GM21381 (cell line): ENCODE measurements at regions not wholly inside any gene's neighbourhood (a gene's known extent, or its start where the extent isn't known, plus 50 kb on each side); places are given as distances from the start of the nearest gene placed in this dataset.

Experiments
- ATAC-seq: cut with Tn5 transposase; IDR thresholded peaks from one replicate; pipeline ENCODE4 v1.9.1; 2021; ENCODE audit warnings: mild to moderate bottlenecking, moderate library complexity; ENCODE audit not compliant: unreplicated experiment

DNA sequence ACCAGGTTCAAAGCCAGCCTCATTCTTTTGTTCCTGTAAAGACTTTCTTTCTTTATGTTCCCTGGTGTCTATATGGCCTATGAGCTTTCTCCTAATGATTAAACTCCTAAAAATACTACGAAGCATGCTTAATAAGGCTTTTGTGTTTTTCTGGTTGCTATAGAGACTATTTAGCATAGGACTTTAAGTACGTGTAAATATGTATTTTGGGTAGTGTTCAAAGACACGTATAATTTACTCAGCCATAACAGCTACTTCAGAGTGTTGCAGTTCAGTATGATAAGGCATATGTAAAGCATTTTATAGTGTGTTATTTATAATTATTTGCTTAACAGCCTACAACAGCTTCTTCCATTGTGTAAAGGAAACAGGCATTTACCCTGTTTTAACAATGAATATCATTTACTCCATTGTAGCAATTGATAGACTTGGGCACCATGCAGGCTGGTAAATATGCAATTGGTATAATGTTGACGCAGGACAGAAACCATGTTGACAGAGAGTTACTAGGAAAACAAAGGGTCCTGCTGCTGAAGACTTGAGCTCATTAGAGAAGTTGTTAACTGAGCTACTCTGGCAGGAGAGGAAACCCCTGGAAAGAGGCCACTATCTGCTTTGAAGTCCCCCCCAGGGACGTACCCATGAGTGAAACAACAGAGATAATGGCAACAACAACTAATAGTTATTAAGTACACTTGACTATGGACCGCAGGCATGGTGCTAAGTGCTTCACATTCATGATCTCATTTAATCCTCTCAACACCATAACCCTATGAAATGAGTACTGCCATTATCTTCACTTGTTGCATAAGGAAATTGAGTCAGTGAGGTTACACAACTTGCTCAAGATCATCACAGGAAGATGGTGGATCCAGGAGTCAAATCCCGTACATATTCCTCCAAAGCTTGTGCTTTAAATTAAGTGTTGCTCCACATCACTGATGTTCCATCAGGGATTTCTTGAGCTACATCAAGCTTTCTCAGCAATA is 342.2 kb upstream of the DYNLRB2 start:
- no peak for ATAC-seq

DNA sequence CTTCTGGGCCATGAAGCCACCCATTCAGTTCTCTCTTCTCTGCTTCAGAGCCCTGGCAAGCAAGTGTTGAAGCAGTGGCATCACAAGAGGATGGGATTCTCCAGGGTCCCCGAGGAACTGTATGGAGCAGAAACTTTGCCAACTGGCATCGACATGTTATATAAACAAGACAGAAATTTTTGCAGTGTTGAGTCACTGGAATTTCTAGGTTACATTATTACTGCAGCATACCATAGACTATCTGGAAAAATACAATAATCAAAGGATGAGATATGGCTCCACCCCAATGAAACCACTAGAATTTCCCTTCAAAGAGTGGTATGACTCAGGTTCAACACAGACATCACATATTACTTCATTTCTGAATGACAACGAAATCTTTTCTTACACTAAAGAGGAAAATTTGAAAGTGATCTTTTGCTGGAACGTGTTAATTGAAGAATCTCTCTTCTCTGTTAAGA is 343.0 kb upstream of the DYNLRB2 start:
- no peak for ATAC-seq

DNA sequence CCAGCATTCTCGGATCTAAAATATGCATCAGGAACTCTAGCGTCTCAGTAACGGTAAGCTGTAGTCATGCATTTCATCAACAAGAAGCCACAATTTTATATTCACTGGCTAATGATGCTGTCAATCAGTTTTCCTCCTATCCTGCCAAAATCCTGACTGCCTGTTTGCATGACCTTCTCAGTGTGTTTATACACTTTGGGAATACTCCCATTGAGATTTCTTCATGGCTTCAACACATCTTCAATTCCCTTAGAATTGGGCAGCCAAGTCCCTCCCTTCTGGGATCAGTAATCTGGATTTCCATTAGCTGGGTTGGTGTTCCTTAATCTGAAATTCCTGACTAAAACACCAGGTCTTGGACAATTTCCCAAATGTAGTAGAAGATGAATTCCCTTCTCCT is 348.9 kb upstream of the DYNLRB2 start:
- ATAC-seq = no peak

DNA sequence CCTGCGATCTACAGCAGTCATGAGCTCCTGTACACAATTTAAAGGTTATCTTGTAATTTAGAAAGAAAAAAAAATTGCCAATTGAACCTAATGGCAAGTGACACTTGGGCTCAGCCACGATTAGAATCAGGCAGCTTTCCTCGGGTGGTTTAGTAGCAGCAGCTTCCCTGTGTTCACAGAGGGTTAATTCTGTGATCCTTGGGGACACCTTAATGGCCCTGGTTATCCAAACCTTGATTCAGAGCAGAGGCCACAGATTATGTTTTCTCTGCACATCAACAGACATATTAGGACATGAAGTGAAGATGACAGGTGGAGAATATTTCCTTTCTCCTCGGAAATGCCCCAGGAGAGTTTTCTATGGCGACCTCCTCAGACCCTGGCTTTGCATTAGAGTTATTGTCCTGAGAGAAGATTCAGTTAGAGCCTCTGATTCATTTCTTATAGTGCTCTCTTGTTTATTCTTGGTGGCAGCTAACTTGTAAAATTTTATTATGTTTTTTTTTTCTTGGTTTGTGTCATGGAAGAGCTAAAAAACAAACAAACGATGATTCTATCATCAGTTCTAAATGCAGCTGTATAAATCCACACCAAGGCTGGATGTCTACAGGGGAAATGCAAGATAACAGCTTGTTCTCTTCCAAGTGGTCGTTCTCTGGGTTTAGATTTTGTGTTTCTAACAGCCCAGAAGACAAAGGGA is 351.2 kb upstream of the DYNLRB2 start:
- ATAC-seq = no peak

DNA sequence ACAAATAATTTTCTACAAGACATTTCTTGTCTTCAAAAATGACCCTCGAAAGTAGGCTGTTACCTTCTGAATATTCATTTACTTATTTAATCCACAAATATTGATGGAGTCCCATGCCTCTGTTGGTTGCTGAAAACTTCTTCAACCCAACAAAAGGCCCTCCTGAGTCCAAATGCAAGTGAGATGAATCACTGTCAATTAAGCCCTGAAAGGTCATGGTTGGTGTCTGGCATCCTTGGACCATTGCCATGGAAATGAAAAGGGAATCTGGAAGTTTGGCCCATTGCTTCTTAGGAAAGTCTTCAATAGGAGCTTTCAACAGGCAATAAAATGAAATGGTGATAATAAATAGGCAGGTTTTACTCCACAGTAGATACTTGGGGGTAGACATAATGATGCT is 364.7 kb upstream of the DYNLRB2 start:
- no peak for ATAC-seq

DNA sequence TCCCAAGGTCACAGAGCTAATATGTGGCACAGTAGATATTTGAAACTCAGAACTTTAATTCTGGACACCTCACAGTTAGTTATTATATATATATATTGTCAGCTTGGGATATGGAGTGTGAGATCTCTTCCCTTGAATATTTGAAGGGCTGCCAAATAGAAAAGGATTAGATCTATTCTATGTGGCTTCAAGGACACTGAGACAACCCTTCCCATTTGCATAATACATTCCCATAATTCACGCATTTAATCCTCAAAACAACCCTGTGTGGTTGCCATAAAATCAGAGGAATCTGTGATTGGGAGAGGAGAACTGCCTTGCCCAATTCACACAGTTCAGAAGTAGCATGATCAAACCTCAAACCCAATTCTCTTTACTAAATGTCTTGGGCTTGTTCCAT is 365.8 kb upstream of the DYNLRB2 start:
- no peak for ATAC-seq

DNA sequence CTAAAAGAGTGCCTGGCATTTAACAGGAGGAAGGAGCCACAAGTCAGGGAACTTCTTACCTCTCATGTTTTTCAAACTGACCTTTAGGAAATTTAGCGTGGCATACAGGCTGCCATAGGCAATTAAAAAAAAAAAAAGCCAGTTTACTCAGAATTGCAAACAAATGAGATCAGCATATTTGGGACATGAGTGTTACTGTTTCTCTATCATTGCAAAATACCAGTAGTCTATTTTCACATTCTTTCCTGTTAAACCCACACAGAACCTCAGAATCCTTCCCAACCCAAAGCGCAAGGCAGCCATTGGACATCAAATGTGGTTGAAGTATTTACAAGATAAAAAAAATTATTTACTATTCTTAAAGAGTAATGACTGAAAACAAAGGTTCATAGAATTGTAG is 366.4 kb upstream of the DYNLRB2 start:
- no peak for ATAC-seq

DNA sequence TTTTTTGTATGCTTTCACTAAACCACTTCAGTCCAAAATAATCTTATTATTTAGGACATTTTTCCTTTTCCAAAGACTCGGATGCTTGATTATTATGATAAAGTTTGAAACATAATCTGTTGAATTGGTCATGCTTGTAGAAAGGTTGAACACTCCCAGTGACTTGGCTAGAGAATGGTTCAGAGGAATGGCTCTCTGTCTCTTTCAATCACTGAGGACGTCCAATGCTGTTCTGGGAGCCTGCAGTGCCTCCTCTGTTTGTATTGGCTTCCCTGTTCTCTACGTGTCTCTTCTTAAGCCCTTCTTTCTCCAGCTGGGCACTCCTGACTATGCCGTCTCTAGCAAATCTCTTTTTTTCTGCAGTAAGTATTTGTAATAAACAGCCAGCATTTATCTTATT is 369.0 kb upstream of the DYNLRB2 start:
- ATAC-seq = no peak

DNA sequence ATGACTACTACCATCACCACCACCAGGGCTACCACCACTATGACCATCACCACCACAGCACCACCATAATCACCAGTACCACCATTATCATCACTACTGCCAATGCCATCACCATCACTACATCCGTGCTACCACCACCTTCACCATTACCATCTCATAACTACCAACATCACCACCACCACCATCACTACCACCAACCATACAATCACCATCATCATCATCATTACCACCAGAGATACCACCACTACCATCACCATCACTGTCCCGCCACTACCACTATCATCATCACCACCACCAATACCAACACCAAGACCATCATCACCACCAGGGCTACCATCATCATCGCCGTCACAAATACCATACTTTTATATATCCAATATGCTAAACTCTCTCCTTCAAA is 369.6 kb upstream of the DYNLRB2 start:
- ATAC-seq = no peak

DNA sequence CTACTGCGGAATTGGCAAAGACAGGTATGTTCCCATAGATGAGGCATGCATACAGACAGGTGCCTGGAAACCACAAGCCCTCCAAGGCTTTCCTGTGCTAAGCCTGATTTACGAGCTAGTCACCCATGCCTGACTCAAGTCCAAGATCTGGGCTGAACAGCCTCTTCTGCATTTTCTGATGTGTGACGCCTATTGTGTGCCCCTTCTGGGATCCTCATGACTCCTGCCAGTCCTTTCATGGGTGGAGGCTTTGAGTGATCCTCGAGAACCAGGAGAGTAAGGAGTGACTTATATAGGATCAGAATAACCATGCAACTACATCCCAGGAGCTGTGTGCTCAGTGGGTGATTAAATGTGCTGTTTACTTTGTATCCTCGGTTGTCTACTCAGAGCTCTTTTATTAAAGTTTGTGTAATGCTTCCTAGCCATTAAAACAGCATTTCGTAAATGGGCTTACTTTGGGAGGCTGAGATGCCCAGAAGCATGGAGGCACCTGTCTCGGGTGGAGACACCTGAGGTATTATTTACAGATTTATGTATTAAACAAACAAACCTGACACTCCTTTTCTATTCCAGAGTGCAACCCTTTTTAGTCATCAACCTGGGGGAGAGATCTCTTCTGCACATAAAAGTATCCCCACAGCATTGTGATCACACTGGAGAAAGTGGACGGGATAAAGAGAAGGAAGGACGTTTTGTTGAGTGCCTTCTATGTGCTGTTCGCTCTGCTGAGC is 373.0 kb upstream of the DYNLRB2 start:
- no peak for ATAC-seq

DNA sequence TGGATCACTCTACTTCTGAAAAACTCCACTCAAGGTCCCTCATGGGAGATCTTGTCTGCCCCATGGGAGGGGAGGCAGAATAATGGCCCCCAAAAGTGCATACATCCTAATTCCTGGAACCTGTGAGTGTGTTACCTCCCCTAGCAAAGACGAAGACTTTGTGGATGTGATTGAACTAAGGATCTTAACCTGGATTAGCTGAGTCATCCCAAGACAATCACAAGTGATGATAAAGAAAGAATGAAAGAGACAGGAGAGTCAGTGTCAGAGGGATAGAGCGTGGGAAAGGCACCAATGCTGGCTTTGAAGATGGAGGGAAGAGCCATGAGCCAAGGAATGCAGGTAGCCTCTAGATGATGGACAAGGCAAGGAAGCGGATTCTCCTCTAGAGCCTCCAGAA is 374.7 kb upstream of the DYNLRB2 start:
- ATAC-seq = no peak

DNA sequence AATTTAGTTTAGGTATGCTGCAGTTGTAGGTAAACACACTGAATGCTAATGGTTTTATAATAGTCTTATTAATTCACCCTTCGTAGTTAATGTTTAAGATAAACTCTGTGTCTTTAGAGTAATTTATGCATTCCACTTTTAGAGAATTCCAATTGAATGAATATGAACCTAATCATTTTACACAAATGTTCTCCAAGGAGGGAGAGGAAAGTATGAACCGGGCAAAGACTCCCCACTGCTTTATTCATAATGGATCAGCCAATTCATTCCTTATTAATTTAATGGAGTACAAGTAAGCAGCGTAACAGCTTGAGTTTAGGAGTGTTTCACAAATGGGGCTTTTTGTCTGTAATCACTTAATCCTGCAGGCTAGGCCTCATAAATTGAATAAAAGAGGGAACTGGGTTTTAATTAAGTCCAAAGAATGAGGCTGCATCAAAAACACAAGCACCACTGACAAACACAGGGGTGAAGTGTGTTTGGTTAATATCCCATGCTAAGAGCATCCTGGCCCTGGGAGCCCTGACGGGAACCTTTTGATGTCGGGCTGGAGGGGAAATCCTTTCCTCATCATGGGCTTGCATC is 375.7 kb upstream of the DYNLRB2 start:
- no peak for ATAC-seq

DNA sequence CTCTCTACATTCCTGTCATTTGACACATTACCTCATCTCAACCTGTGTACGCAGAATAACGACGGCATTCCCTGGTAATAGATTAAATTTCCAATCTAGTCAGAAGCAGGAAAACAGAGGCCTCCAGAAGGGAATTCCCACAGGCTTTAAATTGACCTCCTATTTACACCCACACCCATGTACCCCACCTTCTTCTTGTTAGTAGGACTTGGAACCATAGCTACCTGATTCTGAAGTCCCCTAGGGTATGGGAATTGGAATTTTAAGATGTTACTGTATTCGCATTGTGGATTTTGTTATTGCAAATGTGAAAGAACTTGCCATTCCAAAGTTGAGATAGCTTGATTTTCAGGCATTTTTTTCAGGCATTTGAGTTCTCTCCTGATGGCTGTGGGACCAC is 377.5 kb upstream of the DYNLRB2 start:
- no peak for ATAC-seq

DNA sequence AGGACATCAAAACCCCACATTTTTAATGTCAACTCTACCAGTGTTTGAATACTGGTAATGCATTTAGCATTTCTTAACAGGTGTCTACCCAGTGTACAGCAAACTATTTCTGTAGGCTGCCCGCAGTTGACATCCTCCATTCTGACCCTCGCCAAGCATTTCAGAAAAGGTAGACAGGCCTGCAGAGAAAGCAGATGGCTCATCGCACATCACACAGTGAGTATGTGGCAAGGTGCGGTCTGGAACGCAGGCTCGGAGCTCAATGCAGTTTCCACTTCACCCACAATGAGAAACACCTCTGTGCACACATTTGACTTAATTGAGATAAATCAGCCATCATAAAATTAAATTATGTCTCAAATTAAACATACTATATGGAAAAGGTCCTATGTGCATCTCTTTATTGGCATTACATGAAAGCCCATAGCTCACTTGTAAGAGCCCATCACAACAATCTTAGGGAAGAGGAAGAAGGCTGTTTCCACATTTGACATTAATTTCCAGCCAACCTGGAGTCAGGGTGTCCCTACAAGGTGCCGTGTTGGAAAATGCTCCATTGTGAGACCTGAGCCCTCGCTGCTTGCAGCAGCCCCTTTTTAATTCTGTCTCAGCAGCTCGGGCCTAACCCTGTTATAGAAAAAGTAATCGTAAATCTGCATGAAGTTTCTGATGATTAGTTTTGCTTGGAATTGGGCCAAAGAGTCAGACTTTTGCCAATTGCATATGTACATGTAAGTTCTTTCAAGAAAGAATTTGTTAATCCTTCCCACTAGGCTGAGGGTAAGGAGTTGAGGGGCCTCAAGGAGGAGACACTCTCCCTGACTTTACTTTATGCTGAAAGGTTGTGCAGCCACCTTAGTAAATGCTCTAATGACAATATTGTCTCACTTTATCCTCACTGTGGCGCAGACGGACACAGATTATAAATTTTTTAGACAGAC is 378.7 kb upstream of the DYNLRB2 start:
- no peak for ATAC-seq

DNA sequence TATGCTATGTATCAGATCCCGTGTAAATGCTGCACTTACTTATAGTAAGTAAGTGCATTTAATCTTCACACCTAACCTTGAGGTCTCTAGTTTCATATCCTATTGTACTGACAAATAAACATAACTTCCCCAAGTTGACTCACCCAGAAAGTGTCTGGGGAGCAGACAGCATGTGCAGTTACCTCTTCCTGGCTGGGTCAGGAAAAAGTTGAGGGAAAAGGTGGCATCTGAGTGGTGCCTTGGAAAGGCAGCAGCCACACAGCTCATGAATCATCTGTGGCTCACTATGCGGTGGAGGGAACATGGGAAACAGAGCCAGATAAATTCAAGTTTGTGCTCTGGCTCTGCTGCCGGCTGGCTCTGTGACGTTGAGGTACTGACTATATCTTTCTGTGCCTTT is 382.0 kb upstream of the DYNLRB2 start:
- no peak for ATAC-seq

DNA sequence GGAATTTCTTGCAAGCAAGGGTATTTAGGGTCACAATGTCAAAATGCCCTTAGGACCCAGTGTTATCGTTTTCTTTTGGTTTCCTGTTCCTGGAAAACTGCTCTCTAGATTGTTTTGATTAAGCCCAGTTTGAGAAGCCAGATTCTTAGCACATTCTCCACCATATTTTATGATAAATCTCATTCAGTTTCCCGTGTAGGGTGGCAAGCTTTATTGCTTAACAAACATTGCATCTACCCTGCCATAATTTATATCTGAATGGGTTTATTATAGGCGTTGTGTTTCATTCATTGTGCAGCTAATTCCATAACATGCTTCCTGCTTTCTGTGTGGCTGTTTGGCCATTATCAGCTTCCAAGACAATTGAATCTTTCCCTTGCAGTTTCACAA is 389.1 kb upstream of the DYNLRB2 start:
- ATAC-seq = no peak

DNA sequence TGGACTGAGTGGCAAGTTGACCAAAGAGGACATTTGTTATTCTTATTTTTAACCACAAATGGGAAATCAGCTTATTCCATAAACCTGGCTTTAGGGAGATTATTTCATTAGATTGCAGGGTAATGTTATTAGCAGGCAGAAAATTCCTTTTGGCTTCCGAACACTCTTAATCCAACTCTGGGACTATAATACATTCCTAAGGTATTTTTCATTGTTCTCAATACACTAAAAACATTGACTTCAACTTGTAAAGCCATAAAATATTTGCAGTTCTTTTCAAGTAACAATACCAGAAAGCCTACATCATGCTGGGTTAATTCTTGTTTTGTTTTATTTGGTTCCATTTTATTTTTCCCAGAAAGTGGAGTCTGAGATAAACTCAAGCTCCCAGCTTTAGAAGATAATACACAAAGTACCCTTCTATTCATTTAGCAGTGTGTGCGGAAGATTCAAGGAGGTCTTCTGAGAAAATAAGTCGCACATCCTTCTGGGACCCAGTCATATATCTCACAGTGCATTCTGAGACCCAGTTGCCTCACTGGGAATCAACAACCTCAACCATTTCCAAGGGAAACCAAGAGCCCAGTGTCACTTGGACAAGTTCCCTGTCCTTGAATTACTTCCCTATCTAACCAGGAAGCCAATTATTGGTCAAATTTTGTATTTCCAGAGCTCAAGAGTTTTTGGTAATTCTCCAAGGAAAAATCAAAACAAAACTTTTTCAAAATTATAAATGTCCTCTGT is 389.6 kb upstream of the DYNLRB2 start:
- no peak for ATAC-seq

DNA sequence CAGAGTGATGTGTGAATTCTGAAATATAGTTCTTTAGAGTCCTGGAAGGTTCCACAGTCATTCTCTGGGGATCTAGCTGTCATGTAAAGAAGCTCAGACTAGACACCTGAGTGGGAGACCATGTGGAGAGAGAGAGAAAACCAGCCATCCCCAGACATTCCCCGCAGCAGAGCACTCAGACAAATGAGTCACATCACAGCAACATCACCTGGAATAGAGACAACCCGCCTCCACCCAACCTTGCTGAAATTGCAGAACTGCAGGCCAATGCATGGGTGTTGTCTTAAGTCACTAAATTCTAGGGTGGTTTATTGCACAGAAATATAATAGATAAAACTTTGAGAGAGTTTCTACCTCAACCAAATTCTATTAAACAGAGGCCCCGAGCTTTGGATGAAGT is 392.0 kb upstream of the DYNLRB2 start:
- ATAC-seq = no peak

DNA sequence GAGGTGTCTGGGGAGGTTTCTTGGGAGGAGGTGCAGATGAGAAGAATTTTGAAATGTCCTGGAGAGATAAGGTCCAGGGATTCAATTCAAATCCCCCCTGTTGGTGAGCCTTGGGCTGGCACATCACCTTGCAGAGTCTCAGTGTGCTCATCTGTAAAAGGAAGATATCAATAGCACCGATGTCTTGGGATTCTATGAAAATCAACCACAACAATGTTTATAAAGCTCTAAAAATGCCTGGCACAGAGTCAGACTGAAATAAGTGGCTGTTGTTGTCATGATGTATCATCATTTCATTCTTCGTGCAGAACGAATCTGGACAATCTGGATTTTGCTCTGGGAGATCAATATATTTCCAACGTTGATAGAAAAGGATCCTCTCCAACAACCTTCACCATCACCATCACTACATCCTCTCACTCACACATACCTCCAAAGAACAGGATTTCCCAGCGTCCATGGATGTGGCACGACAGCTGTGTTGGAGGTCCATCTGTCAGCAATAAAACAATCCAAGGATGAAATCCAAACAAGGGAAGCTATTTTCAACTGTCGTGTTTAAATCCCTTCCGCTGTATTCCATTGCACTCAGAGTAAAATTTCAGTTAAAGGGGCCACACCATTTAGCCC is 393.7 kb upstream of the DYNLRB2 start:
- no peak for ATAC-seq
